K562 (cell line): ENCODE measurements at regions not wholly inside any gene's neighbourhood (a gene's known extent, or its start where the extent isn't known, plus 50 kb on each side); places are given as distances from the start of the nearest gene placed in this dataset.

Source experiments
- ATAC-seq: fragments of 200-7000 bp; cut with Tn5 transposase; 3 replicates; pipeline ENCODE4 v1.9.1; 2020; ENCODE audit warnings: moderate library complexity
- BruUV-seq: library from RNA; stranded (reverse); fragments of 400-500 nt; replicated peaks from 2 replicates; lab custom pipeline; 2021; lab: Mats Ljungman, UMichigan
- CTCF ChIA-PET: fragments of 300-600 bp; formaldehyde crosslinking; extraction: SDS; loops from one replicate; lab custom pipeline; 2021; ENCODE audit warnings: low intra/inter-chr PET ratio; lab: Yijun Ruan, JAX
- POLR2A ChIA-PET: fragments of 300-600, 350-650 bp; sonication (Branson Sonifier 250); formaldehyde crosslinking; extraction: SDS; loops from one replicate; lab custom pipeline; 2021; ENCODE audit warnings: antibody characterized with exemption, inconsistent platforms; lab: Yijun Ruan, JAX
- DNase-seq, 4 experiments: peaks; one replicate each; pipeline versions ENCODE4 v3.0.0 to v3.0.0-alpha.2; 2011 to 2018; ENCODE audit warnings: low spot score in 3 of 4, mixed read lengths in 3 of 4; ENCODE audit errors: extremely low read depth in 1 of 4
- FAIRE-seq: peaks from 2 replicates; lab custom pipeline; 2011; peaks lifted over from hg19 to GRCh38; lab: Jason Lieb, UNC
- H2AFZ ChIP-seq: 2 replicates; pipeline ENCODE4 v1.6.0; 2011; ENCODE audit warnings: low read depth, low read length, control low read depth, inconsistent platforms
- H3K27ac ChIP-seq: fragments of 200-600 bp; 3 replicates; pipeline ENCODE4 v1.8.0; 2011; ENCODE audit warnings: low read depth, mild to moderate bottlenecking, control low read depth, inconsistent platforms, low read length, moderate library complexity, mixed read lengths; ENCODE audit errors: extremely low read depth
- H3K27me3 ChIP-seq, 2 experiments: fragments of 300-600 bp in 1 of 2; 2 replicates in 1 of 2; 3 replicates in 1 of 2; pipeline versions ENCODE4 v1.6.0 to v1.8.0; 2011; ENCODE audit warnings: inconsistent platforms in 2 of 2, low read length in 2 of 2, mild to moderate bottlenecking in 1 of 2, mixed read lengths in 1 of 2, moderate library complexity in 1 of 2; ENCODE audit not compliant: control insufficient read depth in 2 of 2, insufficient read depth in 2 of 2
- H3K36me3 ChIP-seq: fragments of 300-600 bp; 3 replicates; pipeline ENCODE4 v1.8.0; 2011; ENCODE audit warnings: mild to moderate bottlenecking, low read length, inconsistent platforms; ENCODE audit not compliant: control insufficient read depth, insufficient read depth
- H3K4me1 ChIP-seq, 2 experiments: fragments of 200-600 bp in 1 of 2; replicated peaks in 1 of 2; 2 replicates in 1 of 2; 3 replicates in 1 of 2; pipeline versions ENCODE4 v1.5.1 to v1.8.0; 2011; ENCODE audit warnings: inconsistent platforms in 2 of 2, low read length in 2 of 2, mild to moderate bottlenecking in 1 of 2, mixed read lengths in 1 of 2, moderate library complexity in 1 of 2; ENCODE audit not compliant: control insufficient read depth in 2 of 2, insufficient read depth in 2 of 2
- H3K4me2 ChIP-seq: 2 replicates; pipeline ENCODE4 v1.6.1; 2011; ENCODE audit warnings: low read length, control low read depth, inconsistent platforms, mixed read lengths; ENCODE audit not compliant: insufficient read depth
- H3K4me3 ChIP-seq: fragments of 200-600 bp; sonication (generic), shearing (Covaris generic); 2 replicates; pipeline ENCODE4 v1.5.1; 2016; ENCODE audit warnings: control low read depth, inconsistent platforms
- H3K79me2 ChIP-seq: fragments of 200-600 bp; 3 replicates; pipeline ENCODE4 v1.8.0; 2011; ENCODE audit warnings: low read length, inconsistent platforms; ENCODE audit not compliant: control insufficient read depth, insufficient read depth
- H3K9ac ChIP-seq, 2 experiments: 2 replicates each; pipeline versions ENCODE4 v1.6.0 to v1.6.1; 2011; ENCODE audit warnings: low read depth in 2 of 2, low read length in 2 of 2, control low read depth in 1 of 2, inconsistent platforms in 1 of 2, mild to moderate bottlenecking in 1 of 2, mixed read lengths in 1 of 2; ENCODE audit not compliant: insufficient read depth in 1 of 2
- H3K9me1 ChIP-seq: one replicate; pipeline ENCODE4 v1.6.0; 2011; ENCODE audit warnings: inconsistent platforms, mild to moderate bottlenecking, low read length, moderate library complexity; ENCODE audit not compliant: control insufficient read depth, insufficient read depth
- H3K9me3 ChIP-seq: replicated peaks from 2 replicates; pipeline ENCODE4 v1.5.1; 2011; ENCODE audit warnings: low read depth, low read length, inconsistent platforms; ENCODE audit not compliant: control insufficient read depth, insufficient read depth
- H4K20me1 ChIP-seq: replicated peaks from 2 replicates; pipeline ENCODE4 v1.6.1; 2011; ENCODE audit warnings: low read length, inconsistent platforms, mixed read lengths; ENCODE audit not compliant: control insufficient read depth, insufficient read depth
- GTF2E2 ChIP-seq: fragments of 200-800 bp; sonication (Bioruptor generic); IDR thresholded peaks from 2 replicates; pipeline ENCODE4 v1.6.1; 2016; ENCODE audit warnings: missing genetic modification characterization, missing compliant biosample characterization
- GTF2F1 ChIP-seq: IDR thresholded peaks from 2 replicates; pipeline ENCODE4 v1.6.1; 2011; ENCODE audit warnings: low read depth, low read length, improper control_type of control experiment
- HNRNPH1 ChIP-seq: fragments of 200-400 bp; formaldehyde crosslinking; optimal IDR thresholded peaks from 2 replicates; pipeline ENCODE3; 2017; ENCODE audit warnings: low read depth, mild to moderate bottlenecking, low read length, moderate library complexity
- HNRNPK ChIP-seq: fragments of 200-400 bp; formaldehyde crosslinking; IDR thresholded peaks from one replicate; pipeline ENCODE4 v1.6.1; 2018; ENCODE audit warnings: mild to moderate bottlenecking, low read depth, low read length; ENCODE audit not compliant: poor library complexity, severe bottlenecking
- NFIX ChIP-seq: fragments of 250-450 bp; sonication (Bioruptor Pico); IDR thresholded peaks from 2 replicates; pipeline ENCODE4 v1.4.0; 2020; ENCODE audit warnings: low read depth, mild to moderate bottlenecking, moderate library complexity
- NFRKB ChIP-seq: fragments of 450-650 bp; IDR thresholded peaks from 2 replicates; pipeline ENCODE4 v1.6.1; 2016; ENCODE audit warnings: low read depth
- RREB1 ChIP-seq: fragments of 250-450 bp; sonication (Bioruptor Pico); IDR thresholded peaks from 2 replicates; pipeline ENCODE4 v1.4.0; 2020
- ZBED1 ChIP-seq: IDR thresholded peaks from 2 replicates; pipeline ENCODE4 v1.6.1; 2014
- ZNF174 ChIP-seq: fragments of 250-450 bp; sonication (Bioruptor Pico); IDR thresholded peaks from 2 replicates; pipeline ENCODE4 v1.4.0; 2020; ENCODE audit warnings: mild to moderate bottlenecking
- ZNF23 ChIP-seq: fragments of 250-450 bp; sonication (Bioruptor Pico); IDR thresholded peaks from 2 replicates; pipeline ENCODE4 v1.4.0; 2020; ENCODE audit warnings: mild to moderate bottlenecking
- WGBS: fragments of 100-300 bp; shearing (Covaris generic); methylation state at CpG from one replicate; pipeline ENCODE4 v1.1.6; 2016; ENCODE audit warnings: low coverage, mixed read lengths; ENCODE audit not compliant: insufficient coverage; ENCODE audit errors: missing lambda C conversion rate; 5-methylcytosine and 5-hydroxymethylcytosine counted together
- in situ Hi-C: fragments of 300-500 bp; cut with MboI; formaldehyde crosslinking; loops from 4 replicates; pipeline ENCODE4 v1.15.0; 2018; ENCODE audit warnings: inconsistent platforms, mixed read lengths
- intact Hi-C: fragments of 100-400 bp; cut with micrococcal nuclease; formaldehyde crosslinking; loops from 2 replicates; pipeline ENCODE4 v1.14.2; 2022
- TF ChIP-seq, protein P1 (sequence below): fragments of 450-650 bp; IDR thresholded peaks from 2 replicates; pipeline ENCODE4 v1.6.1; 2016

GRCh38 chr18:10027461-10027860 is 113.6 kb downstream of the VAPA start:
- Histone ChIP-seq H2AFZ (no peak overlapping the region), H3K79me2 (no peaks in the 10 kb centered on the region), H3K27ac (no peak overlapping the region), H3K4me3 (no peak overlapping the region), H3K4me2 (no peak overlapping the region), H3K27me3 (peaks cover 68% of the 10 kb centered on the region in 2 experiments), H3K36me3 (no peaks in the 10 kb centered on the region), H3K9me1 (no peaks in the 10 kb centered on the region), H3K4me1 (peaks cover 0 to 8% of the 10 kb centered on the region in 2 experiments; a peak in 1 of 5 replicates), H4K20me1 (no peaks in the 10 kb centered on the region), H3K9ac (no peak overlapping the region), H3K9me3 (no peaks in the 10 kb centered on the region)
- no peak for DNase-seq
- in situ Hi-C loops = no loop called here
- POLR2A ChIA-PET = interaction anchor here (0.5 to 2.5 kb wide), 4 partner anchors 8 to 675 kb away, joined by 3 to 7 read pairs (median 3); no protein-coding TSS in a partner anchor
- TF ChIP-seq NFIX (CRISPR knock-in tag) (no peak), ZBED1 (no peak), ZNF23 (CRISPR knock-in tag) (no peak)
- 0% methylated on average over 3 of the region's 3 CpGs for whole genome bisulfite sequencing
- no peak for ATAC-seq
- CTCF ChIA-PET = no interaction called here
- no peak for FAIRE-seq
- BruUV-seq = no TSS peak
- intact Hi-C loops = no loop called here

GRCh38 chr18:10029711-10030110 is 115.9 kb downstream of the VAPA start:
- H3K9ac ChIP-seq = no peak overlapping the region
- no TSS peak for BruUV-seq
- H3K4me3 ChIP-seq = no peak overlapping the region
- DNase-seq (no peak), FAIRE-seq (no peak), ATAC-seq (no peak)
- H4K20me1 ChIP-seq = no peaks in the 10 kb centered on the region
- H3K27me3 ChIP-seq = peaks cover 70 to 78% of the 10 kb centered on the region in 2 experiments
- no peak overlapping the region for H3K27ac ChIP-seq
- 0% methylated on average over 10 of the region's 10 CpGs for WGBS
- no peaks in the 10 kb centered on the region for H3K79me2 ChIP-seq
- CTCF ChIA-PET = no interaction called here
- in situ Hi-C loops = no loop called here
- no peaks in the 10 kb centered on the region for H3K9me1 ChIP-seq
- POLR2A ChIA-PET = interaction anchor here (0.6 to 1.0 kb wide), 4 partner anchors 12 to 488 kb away, joined by 3 to 4 read pairs (median 3); no protein-coding TSS in a partner anchor
- intact Hi-C loops = no loop called here
- H3K4me2 ChIP-seq = no peak overlapping the region
- no peaks in the 10 kb centered on the region for H3K9me3 ChIP-seq
- H3K4me1 ChIP-seq = peaks cover 0 to 11% of the 10 kb centered on the region in 2 experiments; a peak in 1 of 5 replicates
- no peaks in the 10 kb centered on the region for H3K36me3 ChIP-seq
- no peak overlapping the region for H2AFZ ChIP-seq
- TF ChIP-seq ZNF174 (CRISPR knock-in tag) (no peak), RREB1 (CRISPR knock-in tag) (no peak), GTF2F1 (no peak), NFRKB (no peak), HNRNPK (no peak), HNRNPH1 (no peak), GTF2E2 (tag) (no peak)
- TF ChIP-seq, protein P1, sequence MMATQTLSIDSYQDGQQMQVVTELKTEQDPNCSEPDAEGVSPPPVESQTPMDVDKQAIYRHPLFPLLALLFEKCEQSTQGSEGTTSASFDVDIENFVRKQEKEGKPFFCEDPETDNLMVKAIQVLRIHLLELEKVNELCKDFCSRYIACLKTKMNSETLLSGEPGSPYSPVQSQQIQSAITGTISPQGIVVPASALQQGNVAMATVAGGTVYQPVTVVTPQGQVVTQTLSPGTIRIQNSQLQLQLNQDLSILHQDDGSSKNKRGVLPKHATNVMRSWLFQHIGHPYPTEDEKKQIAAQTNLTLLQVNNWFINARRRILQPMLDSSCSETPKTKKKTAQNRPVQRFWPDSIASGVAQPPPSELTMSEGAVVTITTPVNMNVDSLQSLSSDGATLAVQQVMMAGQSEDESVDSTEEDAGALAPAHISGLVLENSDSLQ = no peak
